Activated T-cell treated with anti-CD3 and anti-CD28 coated beads, Interleukin-2, amount 50 U/mL, for 72 hours (primary cell): ENCODE measurements at regions not wholly inside any gene's neighbourhood (a gene's known extent, or its start where the extent isn't known, plus 50 kb on each side); places are given as distances from the start of the nearest gene placed in this dataset.
"Not testable (repeated sequence)": the region's sequence is repeated elsewhere in the genome, so short reads cannot be mapped to it uniquely, and the experiment has no call there.

Experiments
- ATAC-seq, 2 donors: fragments of 150-1000 bp; cut with Tn5 transposase; replicated peaks in 1 of 2; 2 replicates each; pipeline ENCODE4 v1.10.0; 2021; ENCODE audit warnings: moderate library complexity in 2 of 2, mild to moderate bottlenecking in 1 of 2
- DNase-seq, 2 donors: peaks; one replicate each; pipeline ENCODE4 v3.0.0; 2021 to 2022; ENCODE audit warnings: mixed read lengths in 1 of 2
- H3K27ac Mint-ChIP-seq: one replicate; pipeline ENCODE4 v1.8.0; 2022; ENCODE audit warnings: mild to moderate bottlenecking, moderate library complexity, mixed read lengths
- H3K27me3 Mint-ChIP-seq: one replicate; pipeline ENCODE4 v1.8.0; 2022; ENCODE audit warnings: low read depth, mixed read lengths
- H3K36me3 Mint-ChIP-seq, 2 donors: one replicate each; pipeline ENCODE4 v1.8.0; 2022; ENCODE audit warnings: mixed read lengths in 2 of 2, mild to moderate bottlenecking in 1 of 2; ENCODE audit not compliant: insufficient read depth in 2 of 2
- H3K4me1 Mint-ChIP-seq: one replicate; pipeline ENCODE4 v1.8.0; 2022; ENCODE audit warnings: low read depth, mixed read lengths
- H3K4me3 Mint-ChIP-seq, 2 donors: one replicate each; pipeline ENCODE4 v1.8.0; 2022; ENCODE audit warnings: mild to moderate bottlenecking in 2 of 2, mixed read lengths in 2 of 2, moderate library complexity in 2 of 2
- H3K9me3 Mint-ChIP-seq, 2 donors: one replicate each; pipeline ENCODE4 v1.8.0; 2022; ENCODE audit warnings: mixed read lengths in 2 of 2

GRCh38 chr15:77905301-77905920 is 172.1 kb downstream of the TBC1D2B start:
- no peak for DNase-seq
- no peaks in the 10 kb centered on the region for H3K27me3 Mint-ChIP-seq
- H3K4me3 Mint-ChIP-seq, result no peak overlapping the region
- H3K36me3 Mint-ChIP-seq, result no peaks in the 10 kb centered on the region
- no peaks in the 10 kb centered on the region for H3K4me1 Mint-ChIP-seq
- H3K27ac Mint-ChIP-seq, result no peak overlapping the region
- H3K9me3 Mint-ChIP-seq, result no peaks in the 10 kb centered on the region
- no peak for ATAC-seq

DNA sequence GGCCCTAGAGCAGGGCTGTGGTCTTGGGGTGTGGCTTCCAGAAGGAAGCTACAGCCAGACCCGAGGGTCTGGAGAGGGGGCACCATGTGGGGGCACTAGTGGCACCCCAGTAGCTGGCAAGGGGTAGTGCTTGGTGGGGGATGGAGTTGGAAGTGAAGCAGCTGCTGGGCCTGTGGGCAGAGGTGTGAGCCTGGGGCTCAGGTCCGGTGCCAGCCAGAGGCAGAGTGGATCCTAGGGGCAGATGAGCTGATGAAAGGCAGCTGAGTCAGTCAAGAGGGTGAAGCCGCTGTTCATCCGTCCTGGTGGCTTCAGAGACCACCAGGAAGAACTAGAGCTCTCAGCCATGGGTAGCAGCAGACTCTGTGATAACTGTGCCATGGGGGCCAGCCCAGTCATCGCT is 172.6 kb downstream of the TBC1D2B start:
- Mint-ChIP-seq H3K4me3 (no peak overlapping the region), H3K27ac (no peak overlapping the region), H3K9me3 (no peaks in the 10 kb centered on the region), H3K27me3 (no peaks in the 10 kb centered on the region), H3K4me1 (no peaks in the 10 kb centered on the region), H3K36me3 (no peaks in the 10 kb centered on the region)
- ATAC-seq (no peak), DNase-seq (no peak)

DNA sequence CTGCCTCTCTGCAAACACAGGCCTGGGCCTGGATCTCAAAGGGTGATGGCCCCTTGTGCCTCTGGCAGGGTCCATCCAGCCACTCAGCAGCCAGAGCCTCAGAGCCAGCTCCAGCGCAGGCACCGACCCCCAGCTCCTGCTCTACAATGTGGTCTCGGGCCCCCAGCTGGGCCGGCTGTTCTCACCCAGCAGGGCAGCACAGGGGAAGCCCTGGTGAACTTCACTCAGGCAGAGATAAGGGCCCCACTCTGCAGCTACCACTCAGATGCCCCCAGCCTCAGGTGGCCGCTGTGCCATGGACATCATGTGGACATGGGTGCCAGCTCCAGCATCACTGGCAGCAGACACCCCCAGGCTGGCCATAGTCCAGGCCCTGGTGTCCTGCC is 173.1 kb downstream of the TBC1D2B start:
- no peaks in the 10 kb centered on the region for H3K4me1 Mint-ChIP-seq
- H3K9me3 Mint-ChIP-seq, result no peaks in the 10 kb centered on the region
- ATAC-seq (no peak), DNase-seq (no peak)
- no peak overlapping the region for H3K4me3 Mint-ChIP-seq
- no peak overlapping the region for H3K27ac Mint-ChIP-seq
- no peaks in the 10 kb centered on the region for H3K36me3 Mint-ChIP-seq
- no peaks in the 10 kb centered on the region for H3K27me3 Mint-ChIP-seq

DNA sequence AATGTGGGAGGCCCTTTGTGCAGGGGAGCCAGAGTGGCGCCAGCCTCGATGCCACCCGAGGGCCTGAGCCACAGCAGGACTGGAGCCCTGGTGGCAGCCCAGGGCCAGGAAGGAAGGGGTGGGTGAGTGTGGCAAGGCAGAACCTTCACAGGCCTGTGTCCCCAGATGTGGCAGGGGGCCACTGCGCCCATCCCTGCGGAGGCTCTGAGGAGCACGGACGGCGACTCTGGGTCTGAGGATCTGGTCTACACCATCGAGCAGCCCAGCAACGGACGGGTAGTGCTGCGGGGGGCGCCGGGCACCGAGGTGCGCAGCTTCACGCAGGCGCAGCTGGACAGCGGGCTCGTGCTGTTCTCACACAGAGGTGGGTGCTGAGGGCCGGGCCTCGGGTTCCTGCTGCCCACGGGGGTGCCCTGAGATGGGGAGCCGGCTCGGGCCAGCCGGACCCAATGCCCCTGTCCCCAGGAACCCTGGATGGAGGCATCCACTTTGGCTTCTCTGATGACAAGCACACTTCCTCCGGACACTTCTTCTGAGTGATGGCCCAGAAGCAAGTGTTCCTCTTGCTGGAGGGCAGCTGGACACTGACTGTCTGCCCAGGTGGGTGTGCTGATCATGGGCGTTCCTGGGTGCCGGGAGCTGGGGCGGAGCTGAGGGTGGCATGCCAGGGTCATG is 173.6 kb downstream of the TBC1D2B start:
- H3K9me3 Mint-ChIP-seq, H3K27ac Mint-ChIP-seq, H3K4me1 Mint-ChIP-seq: not testable (repeated sequence)

DNA sequence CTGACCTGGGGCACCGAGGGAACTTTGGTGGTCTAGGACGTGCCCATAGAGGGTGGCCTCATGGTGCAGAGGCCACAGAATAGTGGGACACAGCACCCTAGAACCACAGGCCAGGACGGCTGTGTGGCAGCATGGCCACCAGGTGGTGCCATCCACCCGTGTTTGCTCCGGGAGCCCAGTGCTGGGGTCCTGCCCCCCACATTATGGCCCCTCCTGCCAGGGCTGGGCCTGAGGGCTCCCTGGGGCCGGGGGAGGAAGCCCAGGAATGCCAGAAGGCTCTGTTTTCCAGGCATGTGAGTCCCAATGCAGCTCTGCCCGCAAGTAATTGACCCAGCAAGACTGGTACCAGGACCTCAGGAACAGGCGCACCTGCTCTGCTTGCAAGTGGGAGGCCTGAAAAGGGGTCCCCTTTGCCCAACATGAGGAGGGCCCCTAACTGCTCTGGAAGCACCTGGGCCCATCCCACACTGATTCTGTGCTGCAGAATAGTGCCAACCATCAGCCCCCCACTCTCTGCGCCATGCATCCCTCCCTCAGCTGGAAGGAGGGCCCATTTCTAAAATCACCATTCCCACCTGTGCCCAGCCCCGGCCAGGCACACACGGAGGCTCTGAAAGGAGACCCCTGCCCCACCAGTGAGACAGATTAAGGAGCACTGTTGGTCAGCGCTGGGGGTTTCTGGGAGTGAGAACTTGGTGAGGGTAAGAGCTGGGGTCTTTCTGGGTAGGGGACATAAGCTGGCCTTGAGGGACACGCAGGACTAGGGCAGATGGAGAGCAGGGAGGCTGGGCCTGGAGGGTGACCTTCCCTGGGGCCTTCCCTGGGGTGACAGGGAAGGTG is 174.4 kb downstream of the TBC1D2B start:
- DNase-seq, result peak; percentile 36 to 42
- peak; percentile 45 to 64 for ATAC-seq
- H3K27me3 Mint-ChIP-seq, H3K4me3 Mint-ChIP-seq, H3K4me1 Mint-ChIP-seq, H3K9me3 Mint-ChIP-seq, H3K27ac Mint-ChIP-seq, H3K36me3 Mint-ChIP-seq: not testable (repeated sequence)

More for the DNA sequence above, 173.6 kb downstream of the TBC1D2B start:
- ATAC-seq, H3K36me3 Mint-ChIP-seq, DNase-seq, H3K4me3 Mint-ChIP-seq, H3K27me3 Mint-ChIP-seq: not testable (repeated sequence)

GRCh38 chr15:77901921-77902750 is 175.4 kb downstream of the TBC1D2B start:
- Mint-ChIP-seq H3K4me3 (no peak overlapping the region), H3K9me3 (no peaks in the 10 kb centered on the region), H3K27me3 (no peaks in the 10 kb centered on the region), H3K4me1 (no peaks in the 10 kb centered on the region), H3K27ac (no peak overlapping the region), H3K36me3 (no peaks in the 10 kb centered on the region)
- DNase-seq (no peak), ATAC-seq (no peak)

- no peaks in the 10 kb centered on the region for H3K9me3 Mint-ChIP-seq
- DNase-seq, result no peak
- no peaks in the 10 kb centered on the region for H3K27me3 Mint-ChIP-seq
- no peaks in the 10 kb centered on the region for H3K4me1 Mint-ChIP-seq
- no peaks in the 10 kb centered on the region for H3K36me3 Mint-ChIP-seq
- no peak for ATAC-seq
- no peak overlapping the region for H3K27ac Mint-ChIP-seq
- no peak overlapping the region for H3K4me3 Mint-ChIP-seq
Observed at GRCh38 chr15:77901251-77901881, 176.1 kb downstream of the TBC1D2B start.

- ATAC-seq (peak; percentile 42 to 61), DNase-seq (peak in 1 of 2 donors; percentile 67)
- H3K9me3 Mint-ChIP-seq, H3K27me3 Mint-ChIP-seq, H3K4me1 Mint-ChIP-seq, H3K4me3 Mint-ChIP-seq, H3K27ac Mint-ChIP-seq, H3K36me3 Mint-ChIP-seq: not testable (repeated sequence)
Observed at GRCh38 chr15:77900331-77900963, 177.1 kb downstream of the TBC1D2B start.

GRCh38 chr15:77899776-77900175 is 177.7 kb downstream of the TBC1D2B start:
- H3K36me3 Mint-ChIP-seq, H3K4me1 Mint-ChIP-seq, H3K27ac Mint-ChIP-seq, ATAC-seq, H3K4me3 Mint-ChIP-seq, H3K27me3 Mint-ChIP-seq, DNase-seq, H3K9me3 Mint-ChIP-seq: not testable (repeated sequence)

GRCh38 chr15:77898811-77899730 is 178.4 kb downstream of the TBC1D2B start:
- ATAC-seq, result no peak
- no peaks in the 10 kb centered on the region for H3K4me1 Mint-ChIP-seq

DNA sequence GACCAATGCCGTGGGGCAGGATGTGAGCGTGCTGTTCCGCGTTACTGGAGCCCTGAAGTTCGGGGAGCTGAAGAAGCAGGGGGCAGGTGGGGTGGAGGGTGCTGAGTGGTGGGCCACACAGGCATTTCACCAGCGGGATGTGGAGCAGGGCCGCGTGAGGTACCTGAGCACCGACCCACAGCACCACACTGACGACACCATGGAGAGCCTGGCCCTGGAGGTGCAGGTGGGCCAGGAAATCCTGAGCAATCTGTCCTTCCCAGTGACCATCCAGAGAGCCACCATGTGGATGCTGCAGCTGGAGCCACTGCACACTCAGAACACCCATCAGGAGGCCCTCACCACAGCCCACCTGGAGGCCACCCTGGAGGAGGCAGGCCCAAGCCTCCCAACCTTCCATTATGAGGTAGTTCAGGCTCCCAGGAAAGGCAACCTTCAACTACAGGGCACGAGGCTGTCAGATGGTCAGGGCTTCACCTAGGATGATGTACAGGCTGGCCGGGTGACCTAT is 179.6 kb downstream of the TBC1D2B start:
- H3K27me3 Mint-ChIP-seq, result no peaks in the 10 kb centered on the region
- no peak overlapping the region for H3K27ac Mint-ChIP-seq
- no peaks in the 10 kb centered on the region for H3K9me3 Mint-ChIP-seq
- H3K36me3 Mint-ChIP-seq, result no peaks in the 10 kb centered on the region
- H3K4me1 Mint-ChIP-seq, result no peaks in the 10 kb centered on the region
- no peak for DNase-seq
- no peak for ATAC-seq
- H3K4me3 Mint-ChIP-seq, result no peak overlapping the region

More at GRCh38 chr15:77898811-77899730, 178.4 kb downstream of the TBC1D2B start:
- H3K27ac Mint-ChIP-seq, result no peak overlapping the region
- DNase-seq, result no peak
- H3K9me3 Mint-ChIP-seq, result no peaks in the 10 kb centered on the region
- no peaks in the 10 kb centered on the region for H3K27me3 Mint-ChIP-seq
- H3K36me3 Mint-ChIP-seq, result no peaks in the 10 kb centered on the region
- H3K4me3 Mint-ChIP-seq, result no peak overlapping the region
